Vagina (tissue), 2 donors: ENCODE measurements at regions not wholly inside any gene's neighbourhood (a gene's known extent, or its start where the extent isn't known, plus 50 kb on each side); places are given as distances from the start of the nearest gene placed in this dataset.

Experiments used
- DNase-seq, 2 donors: peaks; one replicate each; pipeline ENCODE4 v3.0.0-alpha.2; 2017; ENCODE audit errors: extremely low spot score in 2 of 2
- H3K27ac ChIP-seq: fragments of 200-600 bp; sonication (generic); one replicate; pipeline ENCODE4 v1.5.1; 2019
- H3K27me3 ChIP-seq: fragments of 200-600 bp; sonication (generic); one replicate; pipeline ENCODE4 v1.5.1; 2019
- H3K36me3 ChIP-seq, 2 donors: fragments of 200-600 bp; sonication (generic); one replicate each; pipeline ENCODE4 v1.5.1; 2017 to 2019
- H3K4me1 ChIP-seq: fragments of 200-600 bp; sonication (generic); one replicate; pipeline ENCODE4 v1.5.1; 2019
- H3K4me3 ChIP-seq, 2 donors: fragments of 200-600 bp; sonication (generic); 1 replicate in 1 of 2; 2 replicates in 1 of 2; pipeline ENCODE4 v1.5.1; 2016 to 2019
- H3K9me3 ChIP-seq: fragments of 200-600 bp; sonication (generic); one replicate; pipeline ENCODE4 v1.5.1; 2019
- CTCF ChIP-seq, 3 experiments: fragments of 450-650 bp in 2 of 3; fragments of 200-600 bp in 1 of 3; sonication (generic) in 1 of 3; IDR thresholded peaks; one replicate each; pipeline ENCODE4 v1.5.1; 2017 to 2019; ENCODE audit warnings: antibody characterized with exemption in 3 of 3, mild to moderate bottlenecking in 2 of 3, moderate library complexity in 2 of 3
- POLR2A ChIP-seq, 2 donors: fragments of 450-650 bp; IDR thresholded peaks; one replicate each; pipeline ENCODE4 v1.6.1; 2017; ENCODE audit warnings: antibody characterized with exemption in 2 of 2, mild to moderate bottlenecking in 2 of 2, moderate library complexity in 2 of 2
- POLR2AphosphoS5 ChIP-seq, 2 donors: sonication (generic); formaldehyde crosslinking; IDR thresholded peaks; one replicate each; pipeline ENCODE4 v1.9.0; 2017; ENCODE audit warnings: antibody characterized with exemption in 2 of 2, mild to moderate bottlenecking in 2 of 2, low read depth in 1 of 2; ENCODE audit not compliant: insufficient read depth in 1 of 2
- intact Hi-C: fragments of 100-400 bp; cut with DNase I; formaldehyde crosslinking; loops from one replicate; pipeline ENCODE4 v1.15.1; 2023

- Histone ChIP-seq H3K36me3 (no peaks in the 10 kb centered on the region), H3K4me3 (no peak overlapping the region), H3K9me3 (no peaks in the 10 kb centered on the region), H3K27me3 (no peaks in the 10 kb centered on the region), H3K27ac (peak overlapping the region; percentile 83), H3K4me1 (peaks cover 15% of the 10 kb centered on the region)
- intact Hi-C loops, result no loop called here
- no peak for DNase-seq
- TF ChIP-seq CTCF (IDR thresholded peaks at IDR 0.05), result no peak
- no peak for TF ChIP-seq POLR2A (IDR thresholded peaks at IDR 0.05)
- no peak for TF ChIP-seq POLR2AphosphoS5 (IDR thresholded peaks at IDR 0.05; ENCODE audit: insufficient read depth in 1 of 2, low read depth in 1 of 2)
These were observed 61.8 kb upstream of the YWHAQ start for GRCh38 chr2:9692456-9693195.

- Histone ChIP-seq H3K4me1 (peaks cover 15% of the 10 kb centered on the region), H3K27me3 (no peaks in the 10 kb centered on the region), H3K4me3 (no peak overlapping the region), H3K27ac (peak overlapping the region; percentile 83), H3K36me3 (no peaks in the 10 kb centered on the region), H3K9me3 (no peaks in the 10 kb centered on the region)
- no peak for DNase-seq
- TF ChIP-seq POLR2AphosphoS5 (IDR thresholded peaks at IDR 0.05; ENCODE audit: insufficient read depth in 1 of 2, low read depth in 1 of 2) (peak in 1 of 2 donors; percentile 30), POLR2A (IDR thresholded peaks at IDR 0.05) (no peak)
- intact Hi-C loops, result no loop called here
These were observed 62.3 kb upstream of the YWHAQ start for GRCh38 chr2:9693196-9693491.

GRCh38 chr2:9693646-9694045, 62.8 kb upstream of the YWHAQ start:
- DNase-seq, result no peak
- intact Hi-C loops, result no loop called here
- Histone ChIP-seq H3K9me3 (no peaks in the 10 kb centered on the region), H3K27me3 (no peaks in the 10 kb centered on the region), H3K4me3 (no peak overlapping the region), H3K27ac (peak overlapping the region; percentile 83), H3K4me1 (peaks cover 15% of the 10 kb centered on the region), H3K36me3 (no peaks in the 10 kb centered on the region)
- TF ChIP-seq POLR2A (IDR thresholded peaks at IDR 0.05), result no peak
- no peak for TF ChIP-seq CTCF (IDR thresholded peaks at IDR 0.05)
- no peak for TF ChIP-seq POLR2AphosphoS5 (IDR thresholded peaks at IDR 0.05; ENCODE audit: insufficient read depth in 1 of 2, low read depth in 1 of 2)

GRCh38 chr2:9694661-9695234, 64.0 kb upstream of the YWHAQ start:
- peaks cover 15% of the 10 kb centered on the region for H3K4me1 ChIP-seq
- no peaks in the 10 kb centered on the region for H3K36me3 ChIP-seq
- no peak overlapping the region for H3K27ac ChIP-seq
- no peaks in the 10 kb centered on the region for H3K27me3 ChIP-seq
- no peak for DNase-seq
- TF ChIP-seq CTCF (IDR thresholded peaks at IDR 0.05) (no peak), POLR2AphosphoS5 (IDR thresholded peaks at IDR 0.05; ENCODE audit: insufficient read depth in 1 of 2, low read depth in 1 of 2) (no peak), POLR2A (IDR thresholded peaks at IDR 0.05) (no peak)
- no peak overlapping the region for H3K4me3 ChIP-seq
- H3K9me3 ChIP-seq, result no peaks in the 10 kb centered on the region
- intact Hi-C loops, result no loop called here

GRCh38 chr2:9695941-9696340, 65.1 kb upstream of the YWHAQ start:
- TF ChIP-seq CTCF (IDR thresholded peaks at IDR 0.05) (no peak), POLR2AphosphoS5 (IDR thresholded peaks at IDR 0.05; ENCODE audit: insufficient read depth in 1 of 2, low read depth in 1 of 2) (no peak), POLR2A (IDR thresholded peaks at IDR 0.05) (no peak)
- no peaks in the 10 kb centered on the region for H3K36me3 ChIP-seq
- no peak overlapping the region for H3K27ac ChIP-seq
- H3K9me3 ChIP-seq, result no peaks in the 10 kb centered on the region
- H3K27me3 ChIP-seq, result no peaks in the 10 kb centered on the region
- no peak for DNase-seq
- H3K4me1 ChIP-seq, result peaks cover 15% of the 10 kb centered on the region
- intact Hi-C loops, result no loop called here
- H3K4me3 ChIP-seq, result no peak overlapping the region
